Lower leg skin (tissue), 4 donors: ENCODE measurements at regions not wholly inside any gene's neighbourhood (a gene's known extent, or its start where the extent isn't known, plus 50 kb on each side); places are given as distances from the start of the nearest gene placed in this dataset.

ENCODE experiments used
- DNase-seq, 2 donors: peaks; one replicate each; pipeline ENCODE4 v3.0.0-alpha.2; 2019; ENCODE audit warnings: low spot score in 2 of 2
- H3K4me3 ChIP-seq: fragments of 200-600 bp; sonication (generic); 2 replicates; pipeline ENCODE4 v1.5.1; 2017; ENCODE audit warnings: mild to moderate bottlenecking, low read depth; ENCODE audit not compliant: poor library complexity, severe bottlenecking
- CTCF ChIP-seq, 3 donors: fragments of 450-650 bp; IDR thresholded peaks; one replicate each; pipeline ENCODE4 v1.5.1; 2016; ENCODE audit warnings: antibody characterized with exemption in 3 of 3, mild to moderate bottlenecking in 3 of 3, moderate library complexity in 2 of 3
- POLR2A ChIP-seq, 2 donors: fragments of 450-650 bp; IDR thresholded peaks; one replicate each; pipeline ENCODE4 v1.6.1; 2016 to 2017; ENCODE audit warnings: antibody characterized with exemption in 2 of 2, mild to moderate bottlenecking in 1 of 2, moderate library complexity in 1 of 2
- WGBS, 2 donors: methylation state at CpG; one replicate each; pipeline ENCODE4 v1.1.5; 2018; 5-methylcytosine and 5-hydroxymethylcytosine counted together
- intact Hi-C: fragments of 100-400 bp; cut with DNase I; formaldehyde crosslinking; loops from one replicate; pipeline ENCODE4 v1.15.0; 2023; ENCODE audit warnings: low total_unique reads

GRCh38 chr13:73223372-73223781 lies 164.6 kb downstream of the KLF5 start:
- intact Hi-C loops: no loop called here
- 68 to 90% methylated on average over 5 of the region's 5 CpGs for WGBS, 2 donors
- TF ChIP-seq CTCF (IDR thresholded peaks at IDR 0.05) (no peak), POLR2A (IDR thresholded peaks at IDR 0.05) (no peak)
- DNase-seq: no peak
- no peak overlapping the region for H3K4me3 ChIP-seq

GRCh38 chr13:73222627-73223305 lies 164.0 kb downstream of the KLF5 start:
- intact Hi-C loops: no loop called here
- no peak for DNase-seq
- H3K4me3 ChIP-seq: no peak overlapping the region
- no peak for TF ChIP-seq POLR2A (IDR thresholded peaks at IDR 0.05)
- no peak for TF ChIP-seq CTCF (IDR thresholded peaks at IDR 0.05)
- 93 to 98% methylated on average over 6 of the region's 6 CpGs for WGBS, 2 donors

- WGBS, 2 donors: 73 to 75% methylated on average over 8 of the region's 8 CpGs
- no peak for DNase-seq
- intact Hi-C loops: no loop called here
- no peak overlapping the region for H3K4me3 ChIP-seq
- TF ChIP-seq POLR2A (IDR thresholded peaks at IDR 0.05) (no peak), CTCF (IDR thresholded peaks at IDR 0.05) (no peak)
Observed at GRCh38 chr13:73220966-73221720, 162.3 kb downstream of the KLF5 start.

DNA sequence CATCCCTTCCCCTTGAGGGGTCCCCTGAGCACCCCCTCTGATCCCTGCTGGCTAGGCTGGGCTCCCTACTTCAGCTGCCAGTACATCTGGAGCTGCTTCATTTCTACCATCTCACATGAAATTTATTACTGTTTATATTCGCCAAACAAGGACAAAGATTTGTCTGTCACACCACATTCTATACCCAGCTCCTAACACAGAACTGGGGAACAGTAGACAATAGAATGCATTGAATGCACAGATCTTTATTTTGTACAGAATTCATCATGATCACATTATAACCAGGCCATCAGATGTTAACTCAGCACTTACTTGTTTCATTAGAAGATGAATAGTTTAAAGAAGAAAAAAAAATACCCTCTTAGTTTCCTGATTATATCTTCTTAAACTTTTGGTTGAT lies 159.4 kb downstream of the KLF5 start:
- intact Hi-C loops: no loop called here

DNA sequence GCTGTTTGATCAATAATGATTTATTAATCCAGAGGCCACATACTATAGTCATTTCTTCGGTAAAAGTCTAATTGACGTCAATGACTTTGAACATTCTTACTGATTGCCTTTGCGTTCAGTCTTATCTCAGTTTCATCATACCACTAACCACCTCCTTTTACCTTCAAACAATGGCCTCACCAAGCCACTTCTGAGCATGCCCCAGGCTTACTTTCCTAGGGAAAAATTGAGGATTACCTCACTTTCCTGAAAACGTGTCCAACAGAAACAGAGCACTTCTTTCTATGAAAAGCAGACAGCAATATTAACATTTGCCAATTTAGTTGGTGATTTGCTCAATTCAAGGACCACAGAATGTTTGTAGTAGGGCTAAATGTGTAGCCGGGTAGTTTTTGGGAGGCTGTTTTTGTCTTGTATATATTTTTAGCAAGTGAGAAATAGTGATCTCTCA lies 157.6 kb downstream of the KLF5 start:
- H3K4me3 ChIP-seq: no peak overlapping the region
- TF ChIP-seq CTCF (IDR thresholded peaks at IDR 0.05) (no peak), POLR2A (IDR thresholded peaks at IDR 0.05) (no peak)
- no peak for DNase-seq
- intact Hi-C loops: no loop called here
- 46 to 47% methylated on average over 5 of the region's 5 CpGs for WGBS, 2 donors

More for the DNA sequence above, 159.4 kb downstream of the KLF5 start:
- 72 to 88% methylated on average over 1 of the region's 1 CpG for WGBS, 2 donors
- TF ChIP-seq CTCF (IDR thresholded peaks at IDR 0.05) (no peak), POLR2A (IDR thresholded peaks at IDR 0.05) (no peak)
- no peak for DNase-seq
- H3K4me3 ChIP-seq: no peak overlapping the region
